CD4-positive, alpha-beta T cell treated with Interleukin-4 for 1 hour (primary cell): ENCODE measurements at regions not wholly inside any gene's neighbourhood (a gene's known extent, or its start where the extent isn't known, plus 50 kb on each side); places are given as distances from the start of the nearest gene placed in this dataset.

Source experiments
- DNase-seq, 2 donors: peaks; one replicate each; pipeline ENCODE4 v3.0.0-alpha.2; 2020 to 2022

GRCh38 chrX:8971116-8971515 is 62.8 kb downstream of the FAM9B start:
- DNase-seq, result peak in 1 of 2 donors; percentile 59

GRCh38 chrX:8969378-8969777 is 64.5 kb downstream of the FAM9B start:
- DNase-seq, result no peak

GRCh38 chrX:8967461-8967860 is 66.5 kb downstream of the FAM9B start:
- no peak for DNase-seq

DNA sequence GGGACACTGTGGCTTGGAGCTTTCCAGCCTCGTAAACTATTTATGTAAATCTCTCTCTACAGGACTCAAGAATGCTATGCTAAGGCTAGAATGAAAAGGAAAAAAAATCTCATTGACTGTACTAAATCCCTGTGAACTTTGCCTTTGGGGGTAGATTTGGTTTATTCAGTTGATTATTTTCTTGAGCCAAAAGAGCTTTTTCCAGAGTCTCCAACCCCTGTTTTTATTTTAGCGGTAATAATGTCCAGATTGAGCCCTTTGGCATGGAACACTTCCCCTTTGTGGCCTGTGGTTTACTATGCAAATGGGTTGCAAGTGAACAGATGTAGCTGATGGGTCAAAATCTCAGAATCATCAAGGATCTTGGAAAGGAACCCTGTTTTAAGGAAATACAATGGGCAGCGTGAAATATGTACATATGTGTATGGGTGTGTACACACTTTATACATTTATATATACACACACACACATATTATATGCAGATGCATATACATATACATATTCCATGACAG is 72.9 kb downstream of the FAM9B start:
- DNase-seq, result no peak

GRCh38 chrX:8955511-8955910 is 78.4 kb downstream of the FAM9B start:
- DNase-seq, result no peak

DNA sequence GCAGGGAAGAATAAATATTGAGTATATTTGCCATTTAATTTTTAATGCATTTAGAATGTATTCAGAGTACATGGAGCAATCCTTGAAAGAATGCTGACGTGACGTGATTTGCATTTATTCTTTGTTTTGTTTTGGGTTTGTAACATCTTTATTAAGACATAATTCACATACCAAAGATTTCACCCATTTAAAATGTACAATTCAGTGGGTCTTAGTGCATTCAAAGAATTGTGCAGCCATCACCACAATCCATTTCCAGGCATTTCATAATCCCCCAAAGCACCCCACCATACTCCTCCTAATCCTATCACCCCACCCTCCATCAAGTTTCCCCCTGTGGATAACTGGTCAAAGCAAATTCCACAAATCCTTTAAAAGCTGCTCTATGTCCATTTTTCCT is 87.4 kb downstream of the FAM9B start:
- no peak for DNase-seq

DNA sequence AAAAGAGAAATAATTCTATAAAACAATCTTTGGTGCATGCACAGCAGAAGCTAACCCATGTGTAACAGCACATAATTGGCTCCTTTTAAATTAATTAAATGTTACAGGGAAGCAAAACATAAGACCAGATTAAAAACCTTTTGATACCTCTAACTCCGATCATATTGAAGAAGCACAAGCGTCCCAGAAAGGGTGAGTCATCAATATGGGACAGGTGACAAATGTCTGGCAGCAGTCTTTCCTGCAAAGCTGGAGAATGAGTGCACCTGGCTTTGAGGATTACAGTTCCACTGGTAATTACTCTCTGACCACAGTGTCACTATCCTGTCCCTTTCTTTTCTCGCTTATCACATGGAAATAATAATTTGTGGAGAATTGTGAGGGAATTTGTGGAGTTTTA is 94.6 kb downstream of the FAM9B start:
- DNase-seq, result no peak

DNA sequence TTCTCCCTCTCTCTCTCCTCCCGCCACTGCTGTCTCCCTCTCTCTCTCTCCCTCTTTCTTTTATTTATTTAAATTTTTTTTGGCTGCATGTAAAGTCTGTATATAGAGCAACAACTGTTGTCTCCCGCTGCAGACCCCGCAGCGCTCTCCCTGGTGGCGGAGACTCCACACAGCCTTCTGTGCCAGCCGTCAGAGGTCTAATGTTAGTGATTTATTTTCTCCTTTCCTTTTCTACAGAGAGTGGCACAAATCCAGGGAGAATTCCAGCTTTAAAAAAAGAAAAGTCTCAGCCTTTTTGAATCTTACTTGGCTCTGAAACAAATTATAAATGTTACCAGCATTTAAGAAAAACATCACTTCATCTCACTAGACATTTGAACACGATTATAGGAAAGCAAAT is 106.2 kb downstream of the FAM9B start:
- no peak for DNase-seq

DNA sequence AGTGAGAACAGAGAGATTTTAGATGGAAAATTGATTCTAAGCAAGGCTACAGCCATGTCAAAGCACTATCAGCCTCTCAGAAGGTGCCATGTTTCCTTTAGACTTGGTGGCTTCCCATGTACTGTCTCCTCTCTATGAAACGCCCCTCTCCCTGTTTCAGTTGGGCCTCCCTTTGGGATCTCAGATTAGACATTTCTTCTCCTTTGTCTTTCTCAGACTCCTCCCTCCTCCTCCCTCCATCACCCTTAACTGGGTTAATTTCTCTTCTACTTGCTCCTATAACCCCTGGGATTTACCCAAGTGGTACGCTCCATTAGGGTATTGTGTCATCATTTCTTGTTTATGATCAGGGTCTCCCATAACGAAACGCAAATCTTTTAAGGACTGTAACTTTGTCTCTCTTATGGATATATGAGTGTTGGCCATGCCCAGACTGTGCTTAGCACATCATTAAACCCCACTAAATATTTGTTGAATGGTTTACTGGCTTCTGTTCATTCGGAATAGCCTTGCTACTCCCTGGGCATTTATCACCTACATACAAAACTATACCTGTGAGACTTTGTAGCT is 106.8 kb downstream of the FAM9B start:
- no peak for DNase-seq

DNA sequence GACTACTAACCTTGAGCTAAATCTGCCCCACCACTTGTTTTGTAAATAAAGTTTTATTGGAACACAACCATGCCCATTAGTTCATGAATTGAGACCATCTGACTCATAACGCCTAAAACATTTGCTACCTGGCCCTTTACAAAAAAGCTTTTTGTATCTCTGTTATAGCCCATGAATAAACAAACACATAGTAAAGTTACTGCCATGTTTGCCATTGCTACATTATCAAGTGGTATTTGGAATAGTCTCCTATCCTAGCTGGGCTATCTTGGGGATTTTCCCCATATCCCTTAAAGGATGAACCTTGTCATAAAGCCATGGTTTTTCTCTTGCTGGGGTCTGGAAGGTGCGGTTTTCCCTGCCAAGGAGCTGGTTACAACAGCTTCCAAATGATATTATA is 112.3 kb downstream of the FAM9B start:
- DNase-seq, result no peak

GRCh38 chrX:8919801-8920200 is 114.1 kb downstream of the FAM9B start:
- DNase-seq, result no peak

DNA sequence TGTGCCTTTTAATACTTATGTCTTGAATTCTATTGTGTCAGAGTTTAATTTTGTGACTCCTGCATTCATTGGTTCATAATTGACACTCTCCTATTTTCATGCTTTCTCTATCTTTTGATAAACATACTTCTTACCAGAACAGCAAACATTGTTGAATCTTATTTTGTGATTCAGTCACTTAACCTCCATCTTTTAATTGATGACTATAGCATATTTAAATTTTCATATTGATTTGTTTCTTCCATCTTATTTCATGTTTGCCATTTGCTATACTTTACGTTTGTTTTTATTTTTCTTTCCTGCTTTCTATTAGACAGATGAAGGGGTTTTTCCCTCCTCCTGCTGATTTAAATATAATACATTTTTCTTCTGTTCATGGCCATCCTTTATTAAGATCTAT is 115.5 kb upstream of the FAM9A start:
- DNase-seq, result no peak

GRCh38 chrX:8914681-8915080 is 113.5 kb upstream of the FAM9A start:
- no peak for DNase-seq

- no peak for DNase-seq
These were observed 112.6 kb upstream of the FAM9A start for GRCh38 chrX:8913655-8914409.

- DNase-seq, result no peak
These were observed 106.5 kb upstream of the FAM9A start for GRCh38 chrX:8907688-8908087.

- no peak for DNase-seq
These were observed 105.2 kb upstream of the FAM9A start for GRCh38 chrX:8906299-8906938.

DNA sequence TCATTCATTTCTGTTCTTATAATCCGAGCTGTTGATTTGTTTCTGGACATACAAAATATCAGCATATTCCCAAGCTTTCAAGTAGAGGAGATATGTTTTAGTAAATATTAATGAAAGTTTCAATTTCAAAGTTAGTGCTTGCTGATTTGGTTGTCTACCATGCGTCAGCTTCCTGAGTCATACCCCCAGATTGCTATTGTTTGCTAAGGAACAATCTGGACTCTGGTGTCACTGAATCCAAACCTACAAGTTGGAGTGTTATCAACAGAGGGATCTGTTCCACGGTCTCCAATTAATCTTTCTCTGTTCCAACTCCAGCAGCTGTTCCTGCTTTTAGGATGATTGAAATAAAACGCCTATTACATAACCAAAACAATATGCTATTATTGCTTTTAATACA is 96.1 kb upstream of the FAM9A start:
- no peak for DNase-seq

GRCh38 chrX:8890794-8891193 is 89.6 kb upstream of the FAM9A start:
- no peak for DNase-seq

GRCh38 chrX:8887004-8887403 is 85.8 kb upstream of the FAM9A start:
- no peak for DNase-seq

DNA sequence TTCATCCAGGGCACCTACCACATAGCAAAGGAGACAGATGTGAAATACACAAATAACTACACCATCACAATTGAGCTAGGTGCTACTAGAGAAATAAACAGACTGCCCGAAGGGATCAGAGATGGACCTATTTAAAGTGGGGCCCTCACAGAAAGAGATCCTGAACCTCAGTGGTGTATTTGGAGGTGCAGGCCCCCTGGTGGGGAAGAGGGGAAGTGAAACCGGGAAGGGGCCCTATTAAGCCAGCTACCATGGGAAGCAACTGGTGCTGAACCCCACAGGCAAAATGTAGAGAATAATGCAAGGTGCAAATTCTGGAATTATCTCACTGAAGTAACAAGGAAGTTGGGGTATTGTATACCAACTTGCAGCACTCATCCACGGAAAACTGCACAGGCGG is 78.6 kb upstream of the FAM9A start:
- DNase-seq, result peak; percentile 17 to 20

DNA sequence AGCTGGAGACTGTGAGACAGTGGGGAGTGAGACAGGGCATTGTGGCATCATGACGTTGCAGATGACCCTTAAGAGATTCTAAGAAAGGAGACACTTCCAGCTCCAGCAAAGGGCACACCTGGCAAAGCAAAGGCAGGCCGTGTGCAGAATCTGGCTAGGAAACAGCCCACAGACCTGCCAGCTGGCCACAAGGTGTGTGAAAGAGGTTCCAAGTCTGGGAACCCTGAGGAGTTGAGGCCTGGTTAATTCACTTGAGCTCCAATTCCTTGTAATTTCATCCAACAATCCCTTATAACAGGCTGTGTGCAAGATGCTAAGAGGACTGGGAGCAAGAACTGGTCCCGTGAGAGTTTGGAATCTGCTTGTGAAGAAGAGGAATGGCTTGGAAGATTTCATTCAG is 72.8 kb upstream of the FAM9A start:
- no peak for DNase-seq

- no peak for DNase-seq
These were observed 71.9 kb upstream of the FAM9A start for GRCh38 chrX:8873102-8873501.

DNA sequence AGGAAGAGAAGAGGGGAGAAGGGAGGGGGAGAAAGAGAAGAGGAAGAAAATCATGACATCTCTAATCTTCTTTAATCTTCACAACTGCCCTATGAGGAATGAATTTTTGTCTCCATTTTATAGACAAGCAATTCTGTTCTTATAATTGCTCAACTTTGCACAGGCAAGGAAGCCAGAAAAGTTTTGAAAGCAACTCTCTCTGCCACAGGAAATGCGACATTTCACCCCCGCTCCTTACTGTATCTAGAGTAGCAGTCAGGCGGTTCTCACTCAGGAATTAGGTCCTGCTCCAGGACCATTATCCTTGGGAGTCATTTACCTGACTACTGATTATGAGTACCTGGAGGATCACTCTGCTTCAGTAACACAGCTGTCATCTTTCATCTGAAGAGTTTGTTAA is 69.2 kb upstream of the FAM9A start:
- no peak for DNase-seq

- DNase-seq, result no peak
These were observed 68.6 kb upstream of the FAM9A start for GRCh38 chrX:8869812-8870211.
